ENCODE measurements at regions not wholly inside any gene's neighbourhood (a gene's known extent, or its start where the extent isn't known, plus 50 kb on each side); places are given as distances from the start of the nearest gene placed in this dataset.

DNA sequence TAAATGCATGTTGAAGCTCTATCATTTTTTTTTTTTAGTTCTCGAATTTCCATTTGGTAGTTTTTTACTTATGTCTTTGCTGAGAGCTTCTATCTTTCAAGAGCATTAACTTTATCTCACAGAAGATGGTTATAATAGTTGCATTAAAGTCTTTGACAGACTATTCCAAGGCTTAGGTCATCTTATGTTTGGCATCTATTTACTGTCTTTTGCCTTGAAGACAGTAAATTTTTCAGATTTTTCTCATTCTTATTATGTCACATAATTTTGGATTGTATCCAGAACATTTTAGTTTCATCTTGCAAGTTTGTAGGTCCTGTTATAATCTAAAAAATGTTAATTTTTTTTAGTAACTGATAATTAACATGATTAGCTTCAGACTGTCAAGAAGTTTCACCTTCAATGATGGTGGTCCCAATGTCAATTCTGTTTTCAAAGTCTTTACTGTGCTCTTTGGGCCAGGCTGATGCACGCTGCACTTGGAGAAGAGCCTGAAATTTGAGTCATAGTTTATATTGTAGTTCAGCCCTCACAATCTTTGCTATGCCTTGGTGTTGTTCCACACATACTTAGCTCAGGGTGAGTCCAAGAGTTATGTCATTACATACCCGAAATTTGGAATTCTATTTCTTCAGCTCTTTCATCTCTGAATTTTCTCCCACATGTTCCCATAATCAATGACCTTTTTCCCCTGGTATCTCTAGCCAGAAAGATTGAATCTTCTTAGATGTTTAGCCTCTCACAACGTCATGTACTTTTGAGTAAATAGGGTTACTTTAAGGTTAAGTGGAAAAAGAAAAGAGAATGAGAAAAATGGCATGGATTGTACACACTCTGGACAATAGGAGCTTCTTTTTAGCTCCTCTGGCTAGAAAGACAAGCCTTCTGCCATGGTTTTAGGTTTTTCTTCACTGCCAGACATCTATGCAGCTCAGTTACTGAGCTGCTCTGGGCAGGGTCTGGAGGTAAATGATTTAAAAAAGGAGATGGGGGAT is 110.3 kb upstream of the BTBD3 start:
- intact Hi-C loops (cut with DNase I): no loop called here
- Histone ChIP-seq H3K27ac (no peak overlapping the region), H3K4me1 (peaks cover 0 to 4% (median 0%) of the 10 kb centered on the region in 12 donors), H3K27me3 (no peaks in the 10 kb centered on the region), H3K4me3 (no peak overlapping the region), H3K9me3 (no peaks in the 10 kb centered on the region), H3K36me3 (no peaks in the 10 kb centered on the region)
- WGBS, 4 donors: 44 to 63% (median 49%) methylated on average over 4 of the region's 4 CpGs
- peak in 3 of 4 donors; percentile 58 to 90 (median 65) for ATAC-seq
- TF ChIP-seq, protein P1, sequence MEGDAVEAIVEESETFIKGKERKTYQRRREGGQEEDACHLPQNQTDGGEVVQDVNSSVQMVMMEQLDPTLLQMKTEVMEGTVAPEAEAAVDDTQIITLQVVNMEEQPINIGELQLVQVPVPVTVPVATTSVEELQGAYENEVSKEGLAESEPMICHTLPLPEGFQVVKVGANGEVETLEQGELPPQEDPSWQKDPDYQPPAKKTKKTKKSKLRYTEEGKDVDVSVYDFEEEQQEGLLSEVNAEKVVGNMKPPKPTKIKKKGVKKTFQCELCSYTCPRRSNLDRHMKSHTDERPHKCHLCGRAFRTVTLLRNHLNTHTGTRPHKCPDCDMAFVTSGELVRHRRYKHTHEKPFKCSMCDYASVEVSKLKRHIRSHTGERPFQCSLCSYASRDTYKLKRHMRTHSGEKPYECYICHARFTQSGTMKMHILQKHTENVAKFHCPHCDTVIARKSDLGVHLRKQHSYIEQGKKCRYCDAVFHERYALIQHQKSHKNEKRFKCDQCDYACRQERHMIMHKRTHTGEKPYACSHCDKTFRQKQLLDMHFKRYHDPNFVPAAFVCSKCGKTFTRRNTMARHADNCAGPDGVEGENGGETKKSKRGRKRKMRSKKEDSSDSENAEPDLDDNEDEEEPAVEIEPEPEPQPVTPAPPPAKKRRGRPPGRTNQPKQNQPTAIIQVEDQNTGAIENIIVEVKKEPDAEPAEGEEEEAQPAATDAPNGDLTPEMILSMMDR (IDR thresholded peaks at IDR 0.05): no peak
- TF ChIP-seq POLR2A (IDR thresholded peaks at IDR 0.05): no peak
- no peak for DNase-seq

DNA sequence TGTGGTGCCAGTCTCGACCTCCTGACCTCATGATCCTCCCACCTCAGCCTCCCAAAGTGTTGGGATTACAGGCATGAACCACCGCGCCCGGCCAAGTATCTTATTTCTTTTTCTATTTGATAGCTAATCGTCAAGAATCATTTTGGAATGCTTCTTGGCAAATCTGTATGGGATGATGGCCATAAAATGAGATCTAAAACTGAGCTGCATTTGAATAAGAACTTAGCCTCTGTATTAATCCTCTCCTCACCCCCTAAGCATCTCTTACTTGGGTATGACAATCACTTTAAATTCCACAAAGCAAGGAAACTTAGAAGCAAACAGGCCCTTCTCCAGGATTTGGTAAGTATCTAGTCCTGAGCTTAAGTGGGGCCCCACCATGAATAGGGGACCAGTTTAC is 108.9 kb upstream of the BTBD3 start:
- no peaks in the 10 kb centered on the region for H3K27me3 ChIP-seq
- ATAC-seq (no peak), DNase-seq (no peak)
- whole genome bisulfite sequencing, 4 donors: 83 to 93% (median 89%) methylated on average over 5 of the region's 5 CpGs
- no peaks in the 10 kb centered on the region for H3K36me3 ChIP-seq
- intact Hi-C loops (cut with DNase I): no loop called here
- H3K27ac ChIP-seq: no peak overlapping the region
- TF ChIP-seq, protein P1 (IDR thresholded peaks at IDR 0.05): no peak
- no peak for TF ChIP-seq POLR2A (IDR thresholded peaks at IDR 0.05)
- H3K4me1 ChIP-seq: peaks cover 0 to 4% (median 0%) of the 10 kb centered on the region in 12 donors
- no peaks in the 10 kb centered on the region for H3K9me3 ChIP-seq
- no peak overlapping the region for H3K4me3 ChIP-seq

DNA sequence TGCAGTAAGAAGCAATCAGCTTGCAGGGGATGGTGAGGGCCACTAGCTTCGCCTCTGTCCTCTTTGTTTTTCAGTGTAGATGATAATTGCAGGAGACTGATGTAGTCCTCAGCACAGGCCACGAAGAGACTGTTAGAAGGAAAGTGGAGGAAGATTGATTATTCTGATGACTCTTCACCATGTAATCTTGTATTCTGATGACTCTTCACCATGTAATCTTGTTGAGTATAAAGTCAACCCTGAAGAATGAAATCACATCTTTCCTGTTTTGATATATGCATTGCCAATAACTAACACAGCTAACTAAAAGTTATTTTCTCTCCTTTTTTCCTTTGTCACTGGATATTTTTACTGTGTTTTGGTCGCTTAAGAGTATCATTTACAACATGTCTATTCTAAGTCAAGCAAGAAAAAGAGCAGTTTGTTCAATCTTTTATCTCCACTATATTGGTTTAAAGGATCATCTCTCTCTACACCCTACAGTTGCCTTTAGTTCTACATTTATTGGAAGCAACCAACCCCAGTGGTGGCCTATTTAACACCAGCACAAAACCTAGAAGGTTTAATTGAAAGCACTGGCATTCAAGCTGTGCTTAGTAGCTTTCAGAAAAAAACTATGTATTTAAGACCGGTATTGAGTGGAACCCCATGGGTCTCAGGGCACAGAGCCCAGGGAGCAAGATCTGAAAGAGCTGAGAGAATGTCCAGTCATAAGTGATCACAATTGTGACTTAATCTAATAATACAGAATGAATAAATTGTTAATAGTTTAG is 107.2 kb upstream of the BTBD3 start:
- WGBS, 4 donors: 57 to 74% (median 59%) methylated on average over 4 of the region's 4 CpGs
- no peak for ATAC-seq
- H3K4me3 ChIP-seq: no peak overlapping the region
- no peak for DNase-seq
- no peak for TF ChIP-seq POLR2A (IDR thresholded peaks at IDR 0.05)
- TF ChIP-seq, protein P1 (IDR thresholded peaks at IDR 0.05): no peak
- no peaks in the 10 kb centered on the region for H3K27me3 ChIP-seq
- peaks cover 0 to 4% (median 0%) of the 10 kb centered on the region in 12 donors for H3K4me1 ChIP-seq
- no peak overlapping the region for H3K27ac ChIP-seq
- no peaks in the 10 kb centered on the region for H3K36me3 ChIP-seq
- no peaks in the 10 kb centered on the region for H3K9me3 ChIP-seq
- intact Hi-C loops (cut with DNase I): no loop called here
